GM23338 (cell line): ENCODE measurements at regions not wholly inside any gene's neighbourhood (a gene's known extent, or its start where the extent isn't known, plus 50 kb on each side); places are given as distances from the start of the nearest gene placed in this dataset.

Experiments used
- ATAC-seq: fragments of 200-7000 bp; cut with Tn5 transposase; 3 replicates; pipeline ENCODE4 v1.9.1; 2020
- DNase-seq: peaks from one replicate; pipeline ENCODE4 v3.0.0-alpha.2; 2015; ENCODE audit warnings: low spot score
- H2AFZ ChIP-seq: fragments of 200-600 bp; sonication (generic); 2 replicates; pipeline ENCODE4 v1.8.0; 2016; ENCODE audit warnings: antibody characterized with exemption, mild to moderate bottlenecking, moderate library complexity
- H3F3A ChIP-seq: fragments of 200-600 bp; sonication (generic); replicated peaks from 2 replicates; pipeline ENCODE4 v1.8.0; 2017; ENCODE audit warnings: antibody characterized with exemption, mixed run types, low read depth
- H3K27ac ChIP-seq: fragments of 200-600 bp; sonication (generic); 2 replicates; pipeline ENCODE4 v1.6.1; 2016; ENCODE audit warnings: low read depth
- H3K27me3 ChIP-seq: fragments of 200-600 bp; sonication (generic); 2 replicates; pipeline ENCODE4 v1.8.0; 2016; ENCODE audit warnings: mild to moderate bottlenecking, mixed run types, moderate library complexity; ENCODE audit not compliant: insufficient read depth
- H3K36me3 ChIP-seq: fragments of 200-600 bp; sonication (generic); 2 replicates; pipeline ENCODE4 v1.8.0; 2016; ENCODE audit warnings: mild to moderate bottlenecking; ENCODE audit not compliant: insufficient read depth
- H3K4me1 ChIP-seq: fragments of 200-600 bp; sonication (generic); 2 replicates; pipeline ENCODE4 v1.8.0; 2016; ENCODE audit warnings: mild to moderate bottlenecking, moderate library complexity; ENCODE audit not compliant: insufficient read depth
- H3K4me2 ChIP-seq: fragments of 200-600 bp; sonication (generic); 2 replicates; pipeline ENCODE4 v1.7.1; 2017; ENCODE audit warnings: mixed run types
- H3K4me3 ChIP-seq: fragments of 200-600 bp; sonication (generic); 2 replicates; pipeline ENCODE4 v1.6.1; 2016; ENCODE audit warnings: mixed run types
- H3K79me2 ChIP-seq: fragments of 200-600 bp; sonication (generic); replicated peaks from 2 replicates; pipeline ENCODE4 v1.8.0; 2017; ENCODE audit warnings: mild to moderate bottlenecking; ENCODE audit not compliant: insufficient read depth
- H3K9me2 ChIP-seq: fragments of 200-600 bp; sonication (generic); 2 replicates; pipeline ENCODE4 v1.8.0; 2017; ENCODE audit not compliant: insufficient read depth
- H4K20me1 ChIP-seq: fragments of 200-600 bp; sonication (generic); replicated peaks from 2 replicates; pipeline ENCODE4 v1.8.0; 2017; ENCODE audit warnings: mild to moderate bottlenecking; ENCODE audit not compliant: insufficient read depth
- H3K27ac Mint-ChIP-seq: 2 replicates; pipeline ENCODE4 v1.8.0; 2020; ENCODE audit warnings: inconsistent platforms, mild to moderate bottlenecking, moderate library complexity, mixed read lengths
- H3K27me3 Mint-ChIP-seq: 3 replicates; pipeline ENCODE4 v1.8.0; 2022; ENCODE audit warnings: low read depth, mild to moderate bottlenecking, moderate library complexity, mixed read lengths, inconsistent platforms; ENCODE audit not compliant: insufficient read depth, poor library complexity
- H3K36me3 Mint-ChIP-seq: 3 replicates; pipeline ENCODE4 v1.8.0; 2021; ENCODE audit warnings: low read depth, mild to moderate bottlenecking, inconsistent platforms, moderate library complexity, mixed read lengths
- H3K4me1 Mint-ChIP-seq: 3 replicates; pipeline ENCODE4 v1.8.0; 2020; ENCODE audit warnings: mild to moderate bottlenecking, inconsistent platforms, mixed read lengths
- H3K4me3 Mint-ChIP-seq: 3 replicates; pipeline ENCODE4 v1.8.0; 2021; ENCODE audit warnings: moderate library complexity, mild to moderate bottlenecking, inconsistent platforms, mixed read lengths
- H3K9me3 Mint-ChIP-seq: 3 replicates; pipeline ENCODE4 v1.8.0; 2020; ENCODE audit warnings: moderate library complexity, mild to moderate bottlenecking, inconsistent platforms, mixed read lengths
- TF ChIP-seq, protein P1 (sequence below): fragments of 250-450 bp; sonication (Bioruptor Pico); IDR thresholded peaks from 2 replicates; pipeline ENCODE4 v1.5.0; 2020; ENCODE audit warnings: mild to moderate bottlenecking, moderate library complexity

DNA sequence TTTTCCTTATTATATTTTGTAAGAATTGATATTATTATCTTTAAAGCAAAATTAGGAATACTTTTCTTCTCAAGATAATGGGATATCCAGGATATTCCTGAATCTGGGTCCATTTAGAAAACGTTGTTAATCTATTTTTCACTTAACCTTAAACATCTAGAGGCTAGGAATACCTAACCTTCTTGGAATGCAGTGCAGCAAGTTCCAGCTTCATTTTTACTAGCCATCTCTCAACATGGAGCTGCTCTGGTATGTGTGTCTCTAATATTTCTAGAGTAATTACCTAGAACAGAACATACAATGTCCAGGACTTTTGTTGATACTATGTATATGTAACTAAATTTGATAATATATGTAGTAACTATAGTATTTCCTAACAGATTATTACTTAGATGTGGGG lies 87.8 kb upstream of the NLGN4Y start:
- no peaks in the 10 kb centered on the region for H3K4me1 Mint-ChIP-seq
- peaks cover 6% of the 10 kb centered on the region; the same call in 2 of the 3 replicates for H3K36me3 Mint-ChIP-seq
- no peaks in the 10 kb centered on the region for H3K27me3 Mint-ChIP-seq

DNA sequence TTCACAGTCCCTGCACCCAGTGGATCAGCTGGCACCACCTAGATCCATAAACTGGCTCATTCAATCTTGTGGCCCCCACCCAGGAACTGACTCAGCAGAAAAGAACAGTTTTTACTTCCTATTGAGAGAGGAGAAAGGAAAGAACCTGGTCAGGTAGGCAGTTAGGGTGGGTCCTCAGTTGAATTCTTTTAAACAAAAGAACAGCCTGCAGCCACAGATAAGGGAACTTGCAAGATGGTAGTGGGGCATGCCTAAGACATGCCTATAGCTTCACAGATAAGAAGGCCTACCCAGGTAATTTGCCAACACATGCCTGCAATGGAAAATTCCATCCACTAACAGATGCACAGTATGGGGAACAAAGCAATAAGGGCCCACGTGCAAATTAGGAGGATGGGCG lies 86.7 kb upstream of the NLGN4Y start:
- ATAC-seq = no peak
- Mint-ChIP-seq H3K27ac (peak overlapping the region; percentile 56; the same call in 1 of the 2 replicates), H3K9me3 (no peaks in the 10 kb centered on the region), H3K4me3 (no peak overlapping the region), H3K36me3 (peaks cover 6% of the 10 kb centered on the region; the same call in 2 of the 3 replicates), H3K27me3 (no peaks in the 10 kb centered on the region), H3K4me1 (no peaks in the 10 kb centered on the region)
- Histone ChIP-seq H3K36me3 (no peaks in the 10 kb centered on the region), H4K20me1 (no peaks in the 10 kb centered on the region), H3K27me3 (no peaks in the 10 kb centered on the region), H2AFZ (no peak overlapping the region), H3K9me2 (no peaks in the 10 kb centered on the region), H3K27ac (no peak overlapping the region), H3K4me2 (no peak overlapping the region), H3F3A (no peaks in the 10 kb centered on the region), H3K4me3 (no peak overlapping the region), H3K4me1 (no peaks in the 10 kb centered on the region), H3K79me2 (no peaks in the 10 kb centered on the region)
- peak; percentile 7 for DNase-seq
- TF ChIP-seq, protein P1, sequence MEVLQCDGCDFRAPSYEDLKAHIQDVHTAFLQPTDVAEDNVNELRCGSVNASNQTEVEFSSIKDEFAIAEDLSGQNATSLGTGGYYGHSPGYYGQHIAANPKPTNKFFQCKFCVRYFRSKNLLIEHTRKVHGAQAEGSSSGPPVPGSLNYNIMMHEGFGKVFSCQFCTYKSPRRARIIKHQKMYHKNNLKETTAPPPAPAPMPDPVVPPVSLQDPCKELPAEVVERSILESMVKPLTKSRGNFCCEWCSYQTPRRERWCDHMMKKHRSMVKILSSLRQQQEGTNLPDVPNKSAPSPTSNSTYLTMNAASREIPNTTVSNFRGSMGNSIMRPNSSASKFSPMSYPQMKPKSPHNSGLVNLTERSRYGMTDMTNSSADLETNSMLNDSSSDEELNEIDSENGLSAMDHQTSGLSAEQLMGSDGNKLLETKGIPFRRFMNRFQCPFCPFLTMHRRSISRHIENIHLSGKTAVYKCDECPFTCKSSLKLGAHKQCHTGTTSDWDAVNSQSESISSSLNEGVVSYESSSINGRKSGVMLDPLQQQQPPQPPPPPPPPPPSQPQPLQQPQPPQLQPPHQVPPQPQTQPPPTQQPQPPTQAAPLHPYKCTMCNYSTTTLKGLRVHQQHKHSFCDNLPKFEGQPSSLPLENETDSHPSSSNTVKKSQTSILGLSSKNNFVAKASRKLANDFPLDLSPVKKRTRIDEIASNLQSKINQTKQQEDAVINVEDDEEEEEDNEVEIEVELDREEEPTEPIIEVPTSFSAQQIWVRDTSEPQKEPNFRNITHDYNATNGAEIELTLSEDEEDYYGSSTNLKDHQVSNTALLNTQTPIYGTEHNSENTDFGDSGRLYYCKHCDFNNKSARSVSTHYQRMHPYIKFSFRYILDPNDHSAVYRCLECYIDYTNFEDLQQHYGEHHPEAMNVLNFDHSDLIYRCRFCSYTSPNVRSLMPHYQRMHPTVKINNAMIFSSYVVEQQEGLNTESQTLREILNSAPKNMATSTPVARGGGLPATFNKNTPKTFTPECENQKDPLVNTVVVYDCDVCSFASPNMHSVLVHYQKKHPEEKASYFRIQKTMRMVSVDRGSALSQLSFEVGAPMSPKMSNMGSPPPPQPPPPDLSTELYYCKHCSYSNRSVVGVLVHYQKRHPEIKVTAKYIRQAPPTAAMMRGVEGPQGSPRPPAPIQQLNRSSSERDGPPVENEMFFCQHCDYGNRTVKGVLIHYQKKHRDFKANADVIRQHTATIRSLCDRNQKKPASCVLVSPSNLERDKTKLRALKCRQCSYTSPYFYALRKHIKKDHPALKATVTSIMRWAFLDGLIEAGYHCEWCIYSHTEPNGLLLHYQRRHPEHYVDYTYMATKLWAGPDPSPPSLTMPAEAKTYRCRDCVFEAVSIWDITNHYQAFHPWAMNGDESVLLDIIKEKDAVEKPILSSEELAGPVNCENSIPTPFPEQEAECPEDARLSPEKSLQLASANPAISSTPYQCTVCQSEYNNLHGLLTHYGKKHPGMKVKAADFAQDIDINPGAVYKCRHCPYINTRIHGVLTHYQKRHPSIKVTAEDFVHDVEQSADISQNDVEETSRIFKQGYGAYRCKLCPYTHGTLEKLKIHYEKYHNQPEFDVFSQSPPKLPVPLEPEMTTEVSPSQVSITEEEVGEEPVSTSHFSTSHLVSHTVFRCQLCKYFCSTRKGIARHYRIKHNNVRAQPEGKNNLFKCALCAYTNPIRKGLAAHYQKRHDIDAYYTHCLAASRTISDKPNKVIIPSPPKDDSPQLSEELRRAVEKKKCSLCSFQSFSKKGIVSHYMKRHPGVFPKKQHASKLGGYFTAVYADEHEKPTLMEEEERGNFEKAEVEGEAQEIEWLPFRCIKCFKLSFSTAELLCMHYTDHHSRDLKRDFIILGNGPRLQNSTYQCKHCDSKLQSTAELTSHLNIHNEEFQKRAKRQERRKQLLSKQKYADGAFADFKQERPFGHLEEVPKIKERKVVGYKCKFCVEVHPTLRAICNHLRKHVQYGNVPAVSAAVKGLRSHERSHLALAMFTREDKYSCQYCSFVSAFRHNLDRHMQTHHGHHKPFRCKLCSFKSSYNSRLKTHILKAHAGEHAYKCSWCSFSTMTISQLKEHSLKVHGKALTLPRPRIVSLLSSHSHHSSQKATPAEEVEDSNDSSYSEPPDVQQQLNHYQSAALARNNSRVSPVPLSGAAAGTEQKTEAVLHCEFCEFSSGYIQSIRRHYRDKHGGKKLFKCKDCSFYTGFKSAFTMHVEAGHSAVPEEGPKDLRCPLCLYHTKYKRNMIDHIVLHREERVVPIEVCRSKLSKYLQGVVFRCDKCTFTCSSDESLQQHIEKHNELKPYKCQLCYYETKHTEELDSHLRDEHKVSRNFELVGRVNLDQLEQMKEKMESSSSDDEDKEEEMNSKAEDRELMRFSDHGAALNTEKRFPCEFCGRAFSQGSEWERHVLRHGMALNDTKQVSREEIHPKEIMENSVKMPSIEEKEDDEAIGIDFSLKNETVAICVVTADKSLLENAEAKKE (CRISPR knock-in tag) = no peak

More for the DNA sequence above, 87.8 kb upstream of the NLGN4Y start:
- no peak overlapping the region for H3K27ac ChIP-seq
- no peaks in the 10 kb centered on the region for H3K9me2 ChIP-seq
- no peaks in the 10 kb centered on the region for H3F3A ChIP-seq
- no peaks in the 10 kb centered on the region for H3K4me1 ChIP-seq
- no peaks in the 10 kb centered on the region for H3K27me3 ChIP-seq
- no peaks in the 10 kb centered on the region for H3K9me3 Mint-ChIP-seq
- no peaks in the 10 kb centered on the region for H3K79me2 ChIP-seq
- no peak overlapping the region for H3K27ac Mint-ChIP-seq
- no peaks in the 10 kb centered on the region for H3K36me3 ChIP-seq
- no peak overlapping the region for H2AFZ ChIP-seq
- no peak overlapping the region for H3K4me3 Mint-ChIP-seq
- ATAC-seq = no peak
- H4K20me1 ChIP-seq = no peaks in the 10 kb centered on the region
- H3K4me3 ChIP-seq = no peak overlapping the region
- no peak overlapping the region for H3K4me2 ChIP-seq
- TF ChIP-seq, protein P1 (CRISPR knock-in tag) = no peak
- DNase-seq = no peak
